CD4-positive, alpha-beta T cell (primary cell): ENCODE measurements at regions not wholly inside any gene's neighbourhood (a gene's known extent, or its start where the extent isn't known, plus 50 kb on each side); places are given as distances from the start of the nearest gene placed in this dataset.

ENCODE experiments used
- ATAC-seq: fragments of 200-7000 bp; cut with Tn5 transposase; one replicate; pipeline ENCODE4 v1.10.0; 2022; ENCODE audit warnings: mild to moderate bottlenecking; ENCODE audit not compliant: poor library complexity
- CTCF ChIA-PET: fragments of 350-600 bp; sonication (Branson Sonifier 250); formaldehyde crosslinking; loops from one replicate; lab custom pipeline; 2021; ENCODE audit warnings: antibody characterized with exemption, inconsistent platforms; lab: Charles Lee
- POLR2A ChIA-PET: fragments of 350-600 bp; sonication (Branson Sonifier 250); formaldehyde crosslinking; loops from one replicate; lab custom pipeline; 2021; ENCODE audit warnings: antibody characterized with exemption, inconsistent platforms; lab: Charles Lee
- DNase-seq, 14 experiments: peaks; one replicate each; pipeline ENCODE4 v3.0.0-alpha.2; 2013 to 2020; ENCODE audit warnings: mixed read lengths in 2 of 14
- H3K27ac ChIP-seq, 2 donors: one replicate each; pipeline versions ENCODE4 v1.5.1 to v1.7.0; 2013; ENCODE audit warnings: low read length in 2 of 2, low read depth in 1 of 2, mild to moderate bottlenecking in 1 of 2
- H3K27me3 ChIP-seq, 2 experiments: 1 replicate in 1 of 2; 2 replicates in 1 of 2; pipeline versions ENCODE4 v1.6.1 to v1.7.0; 2013; ENCODE audit warnings: low read length in 2 of 2, control low read depth in 1 of 2, mild to moderate bottlenecking in 1 of 2, moderate library complexity in 1 of 2; ENCODE audit not compliant: insufficient read depth in 2 of 2, control insufficient read depth in 1 of 2
- H3K36me3 ChIP-seq: one replicate; pipeline ENCODE4 v1.6.1; 2013; ENCODE audit warnings: low read length, control low read depth; ENCODE audit not compliant: insufficient read depth
- H3K4me1 ChIP-seq: one replicate; pipeline ENCODE4 v1.6.1; 2013; ENCODE audit warnings: low read length, control low read depth; ENCODE audit not compliant: insufficient read depth
- H3K4me3 ChIP-seq: one replicate; pipeline ENCODE4 v1.5.1; 2013; ENCODE audit warnings: mild to moderate bottlenecking, low read length, moderate library complexity
- H3K9me3 ChIP-seq, 2 experiments: 1 replicate in 1 of 2; 2 replicates in 1 of 2; pipeline versions ENCODE4 v1.6.1 to v1.7.0; 2013; ENCODE audit warnings: low read length in 2 of 2, mild to moderate bottlenecking in 2 of 2, control low read depth in 1 of 2, moderate library complexity in 1 of 2; ENCODE audit not compliant: control insufficient read depth in 1 of 2, insufficient read depth in 1 of 2
- H3K27ac Mint-ChIP-seq: one replicate; pipeline ENCODE4 v1.8.0; 2020; ENCODE audit warnings: mixed read lengths
- H3K27me3 Mint-ChIP-seq: one replicate; pipeline ENCODE4 v1.8.0; 2021; ENCODE audit warnings: mixed read lengths
- H3K36me3 Mint-ChIP-seq: one replicate; pipeline ENCODE4 v1.8.0; 2021; ENCODE audit warnings: low read depth, mixed read lengths
- H3K4me1 Mint-ChIP-seq: one replicate; pipeline ENCODE4 v1.8.0; 2021; ENCODE audit warnings: low read depth, mixed read lengths
- H3K4me3 Mint-ChIP-seq: one replicate; pipeline ENCODE4 v1.8.0; 2020; ENCODE audit warnings: mild to moderate bottlenecking, mixed read lengths
- H3K9me3 Mint-ChIP-seq: one replicate; pipeline ENCODE4 v1.8.0; 2020; ENCODE audit warnings: mixed read lengths
- CTCF ChIP-seq: fragments of 200-600 bp; IDR thresholded peaks from one replicate; pipeline ENCODE4 v1.8.0; 2022; ENCODE audit warnings: antibody characterized with exemption, mild to moderate bottlenecking
- intact Hi-C, 2 experiments: fragments of 100-400 bp; cut with DNase I in 1 of 2; cut with micrococcal nuclease in 1 of 2; formaldehyde crosslinking; loops; one replicate each; pipeline versions ENCODE4 v1.15.1 to v1.9.0; 2023 to 2025; cut with DNase I, micrococcal nuclease

- intact Hi-C loops: no loop called here
- Mint-ChIP-seq H3K27me3 (no peaks in the 10 kb centered on the region), H3K4me1 (no peaks in the 10 kb centered on the region), H3K9me3 (no peaks in the 10 kb centered on the region), H3K4me3 (no peak overlapping the region), H3K36me3 (no peaks in the 10 kb centered on the region), H3K27ac (no peak overlapping the region)
- ATAC-seq (no peak), DNase-seq (no peak)
- POLR2A ChIA-PET: no interaction called here
- Histone ChIP-seq H3K4me3 (no peak overlapping the region), H3K27me3 (no peaks in the 10 kb centered on the region), H3K9me3 (peaks cover 0 to 11% of the 10 kb centered on the region in 2 experiments), H3K36me3 (no peaks in the 10 kb centered on the region), H3K4me1 (no peaks in the 10 kb centered on the region), H3K27ac (no peak overlapping the region)
- CTCF ChIA-PET: no interaction called here
- TF ChIP-seq CTCF: no peak
Measured at GRCh38 chr18:77187189-77187588, 54.6 kb upstream of the MBP start.

- Mint-ChIP-seq H3K4me1 (no peaks in the 10 kb centered on the region), H3K36me3 (no peaks in the 10 kb centered on the region), H3K27ac (no peak overlapping the region), H3K4me3 (no peak overlapping the region), H3K27me3 (no peaks in the 10 kb centered on the region), H3K9me3 (peaks cover 4% of the 10 kb centered on the region)
- H3K4me1 ChIP-seq: no peaks in the 10 kb centered on the region
- no peak for TF ChIP-seq CTCF
- ATAC-seq (no peak), DNase-seq (no peak)
- CTCF ChIA-PET: no interaction called here
- POLR2A ChIA-PET: no interaction called here
- H3K9me3 ChIP-seq: peaks cover 0 to 2% of the 10 kb centered on the region in 2 experiments
- intact Hi-C loops: no loop called here
- H3K4me3 ChIP-seq: no peak overlapping the region
- no peak overlapping the region for H3K27ac ChIP-seq
- H3K36me3 ChIP-seq: no peaks in the 10 kb centered on the region
- H3K27me3 ChIP-seq: no peaks in the 10 kb centered on the region
Measured at GRCh38 chr18:77191071-77191751, 58.4 kb upstream of the GALR1 start.

- H3K27ac ChIP-seq: no peak overlapping the region
- CTCF ChIA-PET: no interaction called here
- Mint-ChIP-seq H3K4me3 (no peak overlapping the region), H3K9me3 (peaks cover 4% of the 10 kb centered on the region), H3K36me3 (no peaks in the 10 kb centered on the region), H3K27ac (no peak overlapping the region), H3K4me1 (no peaks in the 10 kb centered on the region), H3K27me3 (no peaks in the 10 kb centered on the region)
- intact Hi-C loops: no loop called here
- DNase-seq (no peak), ATAC-seq (no peak)
- POLR2A ChIA-PET: interaction anchor here (1.5 kb wide), 1 partner anchor 142 kb away, joined by 3 read pairs; no protein-coding TSS in a partner anchor
- H3K36me3 ChIP-seq: no peaks in the 10 kb centered on the region
- no peak overlapping the region for H3K4me3 ChIP-seq
- H3K27me3 ChIP-seq: no peaks in the 10 kb centered on the region
- H3K9me3 ChIP-seq: no peaks in the 10 kb centered on the region
- no peak for TF ChIP-seq CTCF
- no peaks in the 10 kb centered on the region for H3K4me1 ChIP-seq
Measured at GRCh38 chr18:77197073-77197472, 52.6 kb upstream of the GALR1 start.
